ENCODE measurements at regions not wholly inside any gene's neighbourhood (a gene's known extent, or its start where the extent isn't known, plus 50 kb on each side); places are given as distances from the start of the nearest gene placed in this dataset.
"Not testable (repeated sequence)": the region's sequence is repeated elsewhere in the genome, so short reads cannot be mapped to it uniquely, and the experiment has no call there.

DNA sequence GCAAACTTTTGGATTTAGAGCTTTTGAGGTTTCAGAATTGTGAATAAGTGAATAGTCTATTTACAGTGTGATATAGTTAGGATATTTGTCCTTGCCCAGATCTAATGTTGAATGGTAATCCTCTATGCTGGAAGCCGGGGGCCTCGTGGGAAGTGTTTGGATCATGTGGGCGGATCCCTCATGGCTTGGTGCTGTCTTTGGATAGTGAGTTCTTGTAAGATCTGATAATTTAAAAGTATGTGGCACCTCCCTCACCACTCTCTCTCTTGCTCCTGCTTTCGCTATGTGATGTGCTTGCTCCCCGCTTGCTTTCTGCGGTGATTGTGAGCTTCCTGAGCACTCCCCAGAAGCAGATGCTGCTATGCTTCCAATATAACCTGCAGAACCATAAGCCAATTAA lies 128.0 kb upstream of the KCNJ3 start:
- TF ChIP-seq CTCF (IDR thresholded peaks at IDR 0.05; ENCODE audit: control insufficient read depth, insufficient read depth, low read depth, low read length, missing control alignments), result no peak
- H3K4me3 ChIP-seq (ENCODE audit: control insufficient read depth, low read depth, low read length), result no peak overlapping the region
- no peak for DNase-seq (ENCODE audit: low read depth)

DNA sequence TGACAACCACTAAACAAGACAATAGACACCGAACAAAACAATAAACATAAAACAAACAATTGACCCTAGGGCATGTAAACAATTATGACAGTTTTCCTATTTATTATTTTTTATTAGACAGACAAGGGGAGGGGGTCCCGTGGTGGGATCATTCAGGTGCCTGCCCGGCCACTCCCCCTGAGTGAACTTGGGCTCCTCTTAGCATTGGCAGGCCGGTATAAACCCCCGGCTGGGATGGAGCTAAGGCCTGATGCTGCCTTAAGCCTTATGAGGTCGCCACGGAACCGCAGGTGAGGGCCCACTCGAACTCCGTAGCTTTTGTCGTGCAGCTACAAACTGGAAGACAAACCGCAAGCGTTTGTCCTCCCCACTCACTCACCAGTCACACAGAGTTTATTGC lies 121.8 kb upstream of the KCNJ3 start:
- not testable (repeated sequence) for DNase-seq (ENCODE audit: low read depth); H3K4me3 ChIP-seq (ENCODE audit: control insufficient read depth, low read depth, low read length)

- TF ChIP-seq CTCF (IDR thresholded peaks at IDR 0.05; ENCODE audit: control insufficient read depth, insufficient read depth, low read depth, low read length, missing control alignments), result no peak
- no peak overlapping the region for H3K4me3 ChIP-seq (ENCODE audit: control insufficient read depth, low read depth, low read length)
- no peak for DNase-seq (ENCODE audit: low read depth)
These were observed 121.1 kb upstream of the KCNJ3 start for GRCh38 chr2:154577390-154577789.

DNA sequence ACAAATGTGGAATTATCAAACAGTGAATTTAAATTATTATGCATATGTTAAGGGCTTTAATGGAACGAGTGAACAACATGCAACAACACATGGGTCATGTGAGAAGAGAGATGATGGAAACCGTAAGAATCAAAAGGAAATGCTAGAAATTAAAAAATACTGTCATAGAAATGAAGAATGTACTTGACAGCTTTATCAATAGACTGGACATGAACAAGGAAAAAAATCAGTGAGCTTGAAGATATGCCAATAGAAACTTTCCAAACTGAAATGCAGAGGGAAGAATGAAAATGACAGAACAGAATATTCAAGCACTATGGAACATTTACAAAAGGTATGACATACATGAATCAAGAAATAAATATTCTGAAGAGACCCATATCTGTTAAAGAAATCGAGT lies 117.7 kb upstream of the KCNJ3 start:
- no peak overlapping the region for H3K4me3 ChIP-seq (ENCODE audit: control insufficient read depth, low read depth, low read length)
- TF ChIP-seq CTCF (IDR thresholded peaks at IDR 0.05; ENCODE audit: control insufficient read depth, insufficient read depth, low read depth, low read length, missing control alignments), result no peak
- DNase-seq (ENCODE audit: low read depth), result no peak

- H3K4me3 ChIP-seq (ENCODE audit: control insufficient read depth, low read depth, low read length); DNase-seq (ENCODE audit: low read depth): not testable (repeated sequence)
These were observed 115.8 kb upstream of the KCNJ3 start for GRCh38 chr2:154582694-154583093.

GRCh38 chr2:154583274-154583673 lies 115.2 kb upstream of the KCNJ3 start:
- not testable (repeated sequence) for H3K4me3 ChIP-seq (ENCODE audit: control insufficient read depth, low read depth, low read length); DNase-seq (ENCODE audit: low read depth)

DNA sequence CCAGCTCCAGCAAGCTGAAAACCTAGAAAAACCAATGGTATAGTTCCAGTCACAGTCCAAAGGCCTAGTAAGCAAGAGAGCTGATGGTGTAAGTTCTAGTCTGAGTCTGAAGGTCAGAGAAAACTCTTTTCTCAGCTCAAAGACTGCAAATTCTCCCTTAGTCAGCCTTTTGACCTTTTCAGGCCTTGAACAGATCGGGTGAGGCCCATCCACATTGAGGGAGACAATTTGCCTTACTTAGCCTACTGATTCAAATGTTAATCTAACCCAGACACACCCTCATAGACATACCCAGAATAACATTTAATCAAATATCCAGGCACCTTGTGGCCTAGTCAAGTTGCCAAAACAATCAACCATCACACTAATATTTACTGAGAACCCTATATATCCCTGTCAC lies 110.8 kb upstream of the KCNJ3 start:
- DNase-seq (ENCODE audit: low read depth), result no peak
- no peak for TF ChIP-seq CTCF (IDR thresholded peaks at IDR 0.05; ENCODE audit: control insufficient read depth, insufficient read depth, low read depth, low read length, missing control alignments)
- no peak overlapping the region for H3K4me3 ChIP-seq (ENCODE audit: control insufficient read depth, low read depth, low read length)

- no peak for TF ChIP-seq CTCF (IDR thresholded peaks at IDR 0.05; ENCODE audit: control insufficient read depth, insufficient read depth, low read depth, low read length, missing control alignments)
- H3K4me3 ChIP-seq (ENCODE audit: control insufficient read depth, low read depth, low read length), result no peak overlapping the region
- DNase-seq (ENCODE audit: low read depth), result no peak
These were observed 109.7 kb upstream of the KCNJ3 start for GRCh38 chr2:154588838-154589237.

GRCh38 chr2:154589514-154589913 lies 109.0 kb upstream of the KCNJ3 start:
- H3K4me3 ChIP-seq (ENCODE audit: control insufficient read depth, low read depth, low read length), result no peak overlapping the region
- no peak for TF ChIP-seq CTCF (IDR thresholded peaks at IDR 0.05; ENCODE audit: control insufficient read depth, insufficient read depth, low read depth, low read length, missing control alignments)

More at GRCh38 chr2:154589514-154589913, 109.0 kb upstream of the KCNJ3 start:
- no peak for DNase-seq (ENCODE audit: low read depth)
